NCI-H1417 treated with DMSO at 0.1 percent for 48 hours (cell line): ENCODE measurements at regions not wholly inside any gene's neighbourhood (a gene's known extent, or its start where the extent isn't known, plus 50 kb on each side); places are given as distances from the start of the nearest gene placed in this dataset.
A peak's percentile ranks its signal among the peaks of the same experiment; 100 is the strongest.
"Not testable (repeated sequence)": the region's sequence is repeated elsewhere in the genome, so short reads cannot be mapped to it uniquely, and the experiment has no call there.

ENCODE experiments used
- DNase-seq: peaks from one replicate; lab custom pipeline; 2025; lab: John Stamatoyannopoulos, UW

DNA sequence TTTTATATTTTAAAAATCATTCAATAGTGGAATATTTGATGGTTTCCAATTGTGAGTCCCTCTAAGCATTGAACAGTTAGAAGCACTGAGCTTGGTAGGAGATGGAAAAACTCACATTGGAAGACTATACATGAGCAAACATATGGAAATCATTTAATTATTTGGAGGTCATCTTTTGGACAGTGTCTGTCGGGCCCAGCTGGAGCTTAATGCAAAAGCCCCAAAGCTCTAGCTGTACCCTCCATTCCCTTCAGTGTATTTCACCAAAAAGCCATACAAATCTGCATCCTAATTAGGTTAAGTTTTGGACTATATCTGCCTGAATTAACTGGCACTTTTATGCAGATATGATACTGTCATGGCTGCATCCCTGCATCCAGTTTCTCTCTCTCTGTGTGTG, 365.7 kb downstream of the FLRT2 start:
- DNase-seq, result no peak

DNA sequence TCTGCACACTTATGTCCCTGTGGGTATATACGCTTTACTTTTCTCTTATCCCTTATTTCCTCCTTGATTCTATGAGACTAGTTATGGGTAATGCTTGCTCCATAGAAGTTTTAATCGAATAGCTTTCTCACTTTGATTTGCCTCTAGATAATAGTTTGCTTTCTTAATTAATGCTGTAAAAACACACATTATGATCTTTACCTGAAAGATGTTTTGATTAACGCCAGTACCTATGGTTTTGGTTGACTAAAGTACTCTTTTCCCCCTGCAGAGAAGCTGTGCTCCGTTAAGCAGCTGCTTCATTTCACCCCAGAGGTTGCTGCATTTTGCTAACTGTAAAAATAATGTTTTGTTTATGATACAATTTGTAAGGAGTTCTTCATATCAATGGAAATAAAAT, 362.3 kb downstream of the FLRT2 start:
- no peak for DNase-seq

DNA sequence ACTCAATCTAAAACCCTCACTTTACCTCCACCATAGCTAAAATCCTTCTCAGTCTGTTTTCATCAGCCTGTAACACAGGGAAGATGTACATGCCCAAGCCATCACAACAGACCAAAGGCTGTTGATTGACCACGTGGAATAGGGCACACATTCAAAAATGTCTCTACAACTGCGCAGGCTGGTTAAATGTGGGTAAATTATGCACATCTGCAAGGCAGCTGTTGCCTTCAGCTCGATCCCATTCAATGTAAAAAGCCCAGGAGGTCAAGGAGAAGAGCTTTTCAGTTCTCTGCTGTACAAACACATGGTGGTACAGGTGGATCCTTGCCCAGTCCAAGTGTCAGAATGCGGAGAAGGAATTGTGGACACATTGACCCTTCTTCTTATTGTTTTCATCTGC, 354.0 kb downstream of the FLRT2 start:
- DNase-seq, result no peak

DNA sequence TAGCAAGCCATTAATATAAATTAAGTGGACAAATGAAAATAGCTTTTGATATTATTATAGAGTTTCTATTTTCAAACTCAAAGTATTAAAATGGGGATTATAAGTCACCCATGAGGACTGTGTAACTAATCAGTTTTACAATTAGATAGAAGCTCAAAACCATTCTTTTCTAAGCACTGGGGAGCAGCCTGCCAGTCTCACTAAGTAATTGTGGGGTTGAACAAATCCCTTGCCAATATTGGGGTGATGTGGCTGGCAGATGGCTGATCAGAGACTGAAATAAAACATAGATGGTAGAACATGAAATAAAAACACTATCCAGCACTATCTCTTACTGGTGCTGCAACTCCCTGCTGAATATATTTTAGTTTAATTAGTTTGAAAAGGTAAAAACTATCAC, 353.2 kb downstream of the FLRT2 start:
- no peak for DNase-seq

DNA sequence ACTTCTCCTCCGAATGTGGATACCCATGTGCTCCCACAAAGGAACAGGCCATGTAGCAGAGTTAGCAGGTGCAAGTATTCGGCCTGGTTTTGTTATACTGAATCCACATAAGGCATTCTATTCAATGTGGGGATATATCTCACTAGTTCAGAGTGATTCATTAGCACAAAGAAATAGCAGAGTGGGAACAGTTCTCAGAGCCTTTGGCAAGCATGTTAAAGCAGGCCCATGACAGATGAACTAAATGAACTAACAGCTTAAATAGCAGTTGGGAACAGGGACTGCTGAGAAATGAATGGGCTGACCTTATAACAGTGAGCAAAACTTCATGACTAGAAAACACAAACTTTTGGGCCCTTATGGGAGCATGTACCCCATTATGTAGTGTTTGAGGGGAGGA, 352.0 kb downstream of the FLRT2 start:
- DNase-seq, result no peak

DNA sequence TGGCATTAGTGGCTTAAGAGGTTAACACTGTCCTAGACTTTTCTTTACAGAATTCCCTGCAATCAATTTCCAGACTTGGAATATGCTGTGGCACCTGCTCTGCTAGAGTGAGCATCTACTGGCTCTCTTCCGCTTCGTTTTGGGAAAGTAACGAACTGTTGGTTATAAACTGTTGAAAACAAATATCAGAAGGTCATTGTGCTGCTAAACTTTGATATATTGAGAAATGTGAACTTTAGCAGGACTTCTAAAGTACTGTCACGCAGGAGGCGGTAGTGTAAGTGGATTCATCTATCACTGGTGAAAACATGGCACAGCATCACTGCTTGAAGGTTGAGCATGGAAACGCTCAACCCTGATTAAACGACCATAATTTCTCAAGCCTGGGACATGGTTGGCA, 348.9 kb downstream of the FLRT2 start:
- no peak for DNase-seq

DNA sequence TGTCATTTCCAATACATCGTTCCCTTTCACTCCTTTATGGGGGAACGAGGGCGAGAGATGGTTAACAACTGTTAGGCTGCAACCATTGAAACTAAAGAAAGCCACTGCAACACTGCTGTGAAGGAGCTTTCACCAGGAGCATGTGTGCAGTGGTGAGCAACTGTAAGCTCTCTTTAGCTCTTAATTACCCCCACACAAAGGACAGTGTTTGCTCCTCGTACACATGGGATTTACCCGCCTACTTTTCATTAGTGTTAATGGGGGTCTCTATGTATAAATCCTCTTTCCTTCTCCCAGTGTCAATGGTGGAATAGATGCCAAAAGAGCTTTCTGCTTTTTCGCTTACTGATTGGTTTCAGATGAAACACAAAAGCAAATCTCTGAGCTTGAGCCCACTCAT, 343.1 kb downstream of the FLRT2 start:
- no peak for DNase-seq

DNA sequence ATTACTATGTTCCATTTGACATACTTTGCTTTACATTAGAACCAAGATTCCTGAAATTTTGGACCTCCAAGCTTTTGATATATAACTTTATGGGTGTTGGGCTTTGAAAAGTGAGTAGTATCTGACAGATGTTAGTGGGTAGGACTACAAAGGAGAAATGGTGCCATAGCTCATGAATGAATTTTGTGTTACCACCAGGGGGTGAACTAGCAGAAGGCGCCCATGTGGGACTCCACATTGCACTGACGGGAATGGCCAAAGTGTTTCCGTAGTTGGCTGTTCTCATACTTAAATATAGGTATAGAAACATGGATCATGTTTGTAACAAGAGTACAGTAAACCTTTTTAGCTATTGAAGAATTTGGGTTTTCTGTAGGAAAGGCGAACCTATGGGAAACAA, 337.5 kb downstream of the FLRT2 start:
- DNase-seq, result no peak

DNA sequence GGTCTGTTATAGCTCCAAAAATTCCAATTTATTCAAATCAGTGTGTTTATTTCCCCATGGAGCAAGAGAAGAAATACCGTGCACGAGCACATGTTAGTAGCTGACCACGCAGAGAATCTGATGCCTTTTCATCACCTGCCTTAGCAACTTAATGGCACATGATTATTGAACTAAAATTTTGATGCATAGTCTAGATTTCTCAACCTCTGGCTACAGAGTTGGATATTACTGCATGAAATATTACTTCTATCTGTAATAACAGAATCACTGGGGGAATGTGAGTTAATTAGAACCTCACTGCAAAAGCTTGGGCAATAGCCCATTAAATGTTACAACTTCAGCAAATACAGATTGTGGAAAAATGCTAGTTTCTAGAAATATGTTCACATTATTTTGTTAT, 335.8 kb downstream of the FLRT2 start:
- no peak for DNase-seq

DNA sequence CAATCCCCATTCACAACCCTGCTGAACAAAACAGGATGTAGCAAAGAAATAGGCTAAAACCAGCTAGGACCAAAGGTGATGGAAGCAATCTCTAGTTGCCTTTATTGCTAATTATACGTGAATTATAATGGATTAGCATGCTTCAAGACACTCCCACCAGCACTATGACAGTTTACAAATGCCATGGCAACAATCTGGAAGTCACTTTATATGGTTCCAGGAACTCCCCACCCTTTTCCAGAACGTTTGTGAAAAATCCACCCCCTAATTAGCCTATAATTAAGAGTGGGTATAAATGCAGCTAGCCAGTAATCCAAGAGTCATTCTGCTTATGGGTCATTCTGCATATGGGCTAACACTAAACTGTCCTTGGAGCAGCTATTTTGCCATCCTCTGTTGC, 328.7 kb downstream of the FLRT2 start:
- DNase-seq, result no peak

DNA sequence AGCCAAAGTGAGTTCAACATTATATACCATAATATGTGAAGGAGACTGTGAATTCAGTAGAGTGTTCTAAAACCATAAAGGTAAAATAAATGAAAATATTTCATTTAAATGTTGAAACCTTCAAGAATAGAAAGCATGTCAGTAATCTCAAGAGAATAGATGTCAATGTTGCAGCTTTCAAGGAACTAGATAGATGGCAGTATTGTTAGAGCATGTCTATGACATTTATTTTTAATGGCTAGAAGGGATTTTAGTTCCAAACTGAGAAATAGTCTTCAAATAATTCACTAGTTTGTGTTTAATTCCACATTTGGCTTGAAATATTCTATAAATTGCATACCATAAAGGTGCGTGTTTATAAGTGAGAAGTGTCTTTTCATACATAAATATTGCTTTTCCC, 326.5 kb downstream of the FLRT2 start:
- no peak for DNase-seq

DNA sequence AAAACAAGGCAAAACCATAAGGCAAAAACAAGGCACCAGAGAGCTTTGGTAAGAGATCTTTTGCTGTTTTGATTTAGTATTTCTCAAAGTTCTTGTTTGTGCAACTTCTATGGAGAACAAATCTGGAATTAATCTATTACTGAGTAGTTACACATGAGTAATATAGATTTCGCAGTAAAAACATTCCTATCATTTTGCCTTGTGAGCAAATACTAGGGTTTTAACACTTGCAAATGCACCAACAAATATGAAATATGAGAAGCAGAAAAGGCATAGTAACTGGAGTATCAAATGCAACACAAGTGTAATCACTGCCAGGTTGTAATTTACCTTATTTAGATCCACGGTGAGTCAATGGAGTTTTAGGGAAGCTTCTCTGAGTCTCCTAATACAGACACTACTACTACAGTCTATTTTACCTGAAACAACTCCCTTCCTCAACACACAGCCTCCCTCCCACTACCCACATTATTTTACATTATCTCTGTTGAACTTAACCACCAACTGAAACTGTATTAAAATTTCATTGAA, 324.1 kb downstream of the FLRT2 start:
- no peak for DNase-seq

DNA sequence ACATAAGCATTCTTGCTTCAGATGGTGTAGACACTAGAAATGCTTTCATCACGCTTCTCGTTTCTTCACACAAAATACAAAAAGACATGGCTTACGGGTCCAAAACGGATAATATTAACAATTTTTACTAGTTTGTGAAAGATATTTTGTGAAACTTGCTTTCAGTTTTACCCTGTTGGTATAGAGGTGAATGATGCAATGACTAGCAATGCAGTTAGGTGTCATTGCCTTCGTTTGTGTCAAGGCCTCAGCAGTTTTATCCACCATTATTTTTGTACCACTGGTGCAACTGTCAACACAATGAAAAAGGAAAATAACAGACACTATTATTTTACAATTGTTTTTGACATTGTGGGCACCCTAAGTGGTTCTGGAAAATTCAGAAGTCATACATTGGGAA, 323.0 kb downstream of the FLRT2 start:
- DNase-seq, result no peak

DNA sequence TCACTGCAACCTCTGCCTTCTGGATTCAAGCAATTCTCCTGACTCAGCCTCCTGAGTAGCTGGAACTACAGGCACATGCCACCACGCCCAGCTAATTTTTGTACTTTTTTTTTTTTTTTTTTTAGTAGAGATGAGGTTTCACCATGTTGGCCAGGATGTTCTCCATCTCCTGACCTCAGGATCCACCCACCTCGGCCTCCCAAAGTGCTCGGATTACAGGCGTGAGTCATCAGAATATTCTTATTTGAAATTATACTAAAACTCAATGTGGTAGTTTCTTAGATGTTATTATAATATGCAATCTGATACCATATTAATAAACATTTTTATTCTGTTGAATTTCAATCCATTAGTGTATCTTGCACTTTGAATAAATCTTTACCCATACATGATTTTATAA, 322.2 kb downstream of the FLRT2 start:
- DNase-seq, result not testable (repeated sequence)

DNA sequence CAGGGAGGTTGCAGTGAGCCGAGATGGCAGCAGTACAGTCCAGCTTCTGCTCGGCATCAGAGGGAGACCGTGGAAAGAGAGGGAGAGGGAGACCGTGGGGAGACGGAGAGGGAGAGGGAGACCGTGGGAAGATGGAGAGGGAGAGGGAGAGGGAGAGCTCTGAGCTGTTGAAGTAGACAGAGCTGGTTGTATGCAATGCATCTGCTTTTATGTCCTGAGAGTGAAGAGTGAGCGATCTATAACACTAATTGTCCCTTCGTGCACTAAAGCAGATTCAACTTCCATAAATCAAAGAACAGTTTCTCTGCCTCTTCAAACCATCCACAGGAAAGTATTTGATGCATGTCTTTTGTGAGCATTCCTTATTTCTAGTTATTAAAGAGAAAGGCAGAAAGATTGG, 300.6 kb downstream of the FLRT2 start:
- DNase-seq, result not testable (repeated sequence)

DNA sequence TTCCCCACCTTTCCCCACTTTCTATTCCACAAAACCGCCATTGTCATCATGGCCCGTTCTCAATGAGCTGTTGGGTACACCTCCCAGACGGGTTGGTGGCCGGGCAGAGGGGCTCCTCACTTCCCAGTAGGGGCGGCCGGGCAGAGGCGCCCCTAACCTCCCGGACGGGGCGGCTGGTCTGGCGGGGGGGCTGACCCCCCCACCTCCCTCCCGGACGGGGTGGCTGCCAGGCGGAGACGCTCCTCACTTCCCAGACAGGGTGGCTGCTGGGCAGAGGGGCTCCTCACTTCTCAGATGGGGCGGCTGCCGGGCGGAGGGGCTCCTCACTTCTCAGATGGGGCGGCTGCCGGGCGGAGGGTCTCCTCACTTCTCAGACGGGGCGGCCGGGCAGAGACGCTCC, 299.7 kb downstream of the FLRT2 start:
- not testable (repeated sequence) for DNase-seq

DNA sequence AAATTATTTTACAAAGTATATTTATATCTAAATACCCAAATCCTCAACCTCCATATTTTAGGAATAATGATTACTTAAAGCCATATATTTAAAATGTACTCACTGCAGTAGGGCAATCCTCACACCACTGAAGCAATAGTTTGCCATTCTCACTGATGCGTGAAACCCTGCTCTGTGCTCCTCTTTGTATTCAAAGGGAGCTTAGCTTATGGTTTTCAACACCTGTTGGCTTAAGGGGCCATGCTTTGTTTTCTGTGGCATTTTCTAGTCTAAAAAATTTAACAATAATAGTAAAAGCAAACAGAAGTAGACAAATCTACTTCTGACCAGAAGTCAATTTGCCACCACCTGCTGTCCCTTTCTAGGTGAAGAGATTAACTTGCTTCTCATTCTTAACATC, 294.6 kb downstream of the FLRT2 start:
- DNase-seq, result peak; percentile 21

DNA sequence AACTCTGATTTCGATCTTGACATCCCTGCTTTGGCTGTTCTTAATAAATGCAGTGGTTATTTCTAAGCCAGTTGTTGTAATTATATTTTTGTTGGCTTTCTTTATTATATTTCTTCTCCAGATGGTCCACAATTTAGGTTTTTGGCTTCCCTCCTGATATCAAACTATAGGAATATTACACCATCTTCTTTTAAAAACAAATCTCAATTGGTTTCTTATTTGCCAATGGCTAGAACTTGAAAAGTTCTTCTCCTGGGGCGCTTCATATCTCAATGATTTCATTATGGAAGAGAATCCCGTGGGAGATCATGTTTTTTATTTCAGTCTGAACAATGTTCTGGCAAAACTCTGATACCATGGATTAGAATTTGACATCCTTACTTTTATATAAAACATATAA, 292.3 kb downstream of the FLRT2 start:
- DNase-seq, result no peak

DNA sequence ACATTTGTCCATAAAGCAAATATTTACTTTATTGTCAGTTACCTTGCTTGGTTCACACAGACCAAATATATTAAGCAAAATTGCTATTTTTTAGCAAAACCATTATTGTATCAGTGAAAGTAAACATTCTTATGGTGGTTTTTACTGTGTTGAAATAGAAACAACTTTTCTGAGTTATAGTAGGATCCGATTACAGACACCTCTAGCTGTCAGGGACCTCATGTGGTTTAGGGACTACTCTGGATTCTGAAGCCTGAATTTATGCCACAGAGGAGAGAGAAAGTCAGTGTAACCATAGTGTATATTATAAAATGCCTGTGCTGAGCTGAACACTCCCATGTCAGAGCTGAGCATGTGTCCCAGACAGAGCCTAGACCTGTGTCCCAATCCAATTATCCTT, 287.5 kb downstream of the FLRT2 start:
- no peak for DNase-seq

DNA sequence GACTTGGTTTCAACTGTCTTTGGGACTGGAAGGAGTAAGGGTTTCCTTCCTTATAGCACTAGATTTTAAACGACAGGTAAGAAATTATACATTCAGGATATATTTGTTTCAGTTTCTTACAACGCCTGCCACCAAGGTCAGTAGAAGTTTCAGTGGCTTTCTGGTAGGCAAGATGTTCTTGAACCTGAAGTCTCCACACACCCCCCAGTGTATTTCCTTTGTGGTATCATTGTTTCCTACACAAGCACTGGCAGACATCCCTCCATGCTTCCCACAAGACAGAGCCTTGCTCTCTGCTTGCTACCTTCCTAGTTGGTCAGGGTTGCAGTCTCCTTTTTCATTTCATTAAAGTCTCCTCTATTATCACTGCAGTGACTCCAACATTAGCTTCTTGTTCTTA, 283.1 kb downstream of the FLRT2 start:
- DNase-seq, result no peak

DNA sequence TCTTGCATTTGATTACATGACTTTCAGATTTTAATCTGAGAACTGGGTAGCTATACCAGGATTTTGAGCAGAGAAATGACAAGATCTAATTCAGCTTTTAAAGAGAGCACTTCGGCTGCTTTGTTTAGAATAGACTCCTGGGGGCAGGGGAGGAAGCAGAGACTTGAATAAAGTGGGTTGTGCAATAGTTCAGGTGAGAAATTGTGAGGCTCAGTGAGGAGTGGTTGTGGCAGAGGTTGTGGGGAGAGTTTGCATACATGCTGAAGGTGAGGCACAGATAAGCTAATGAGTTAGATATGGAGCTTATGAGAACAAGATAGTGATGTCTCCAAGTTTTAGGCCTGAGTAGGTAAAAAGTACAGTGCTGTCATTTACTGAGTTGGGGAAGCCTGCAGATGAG, 281.4 kb downstream of the FLRT2 start:
- no peak for DNase-seq

DNA sequence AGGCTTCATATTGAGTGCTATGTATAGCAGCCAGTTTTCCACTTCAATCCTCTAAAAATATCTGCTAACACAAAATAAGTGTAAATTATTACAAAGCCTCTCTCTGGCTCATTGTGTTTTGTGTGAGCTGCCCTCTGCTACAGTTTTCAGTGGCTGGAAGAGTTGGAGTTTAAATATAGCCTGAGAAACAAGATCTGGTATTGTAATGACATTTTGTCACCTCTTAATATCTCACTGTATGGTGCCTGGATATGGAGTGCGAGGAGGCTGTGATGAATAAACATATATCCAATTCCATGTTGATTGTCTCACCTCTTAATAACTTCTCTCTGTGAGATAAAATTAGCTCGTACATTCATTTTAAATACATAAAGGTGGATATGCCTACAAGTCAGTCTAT, 269.7 kb downstream of the FLRT2 start:
- DNase-seq, result no peak

DNA sequence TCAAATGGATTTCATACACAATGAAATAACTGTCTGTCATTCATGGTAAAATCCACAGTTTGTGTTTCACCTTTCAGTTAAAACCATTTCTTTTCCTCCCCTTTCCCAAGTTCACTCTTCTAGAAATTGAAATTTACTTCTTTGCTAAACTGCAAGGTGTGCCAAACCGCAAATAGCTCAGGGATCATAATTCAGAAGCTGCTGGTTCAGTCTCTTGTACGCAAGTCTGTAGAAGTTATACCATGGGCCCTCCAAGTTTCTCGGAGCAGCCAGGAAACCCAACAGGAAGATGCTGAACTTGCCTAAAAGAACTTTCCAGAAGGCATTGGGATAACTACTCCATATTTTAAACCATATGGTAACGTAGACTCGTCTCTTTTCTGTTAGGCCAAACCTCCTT, 268.9 kb downstream of the FLRT2 start:
- DNase-seq, result no peak

DNA sequence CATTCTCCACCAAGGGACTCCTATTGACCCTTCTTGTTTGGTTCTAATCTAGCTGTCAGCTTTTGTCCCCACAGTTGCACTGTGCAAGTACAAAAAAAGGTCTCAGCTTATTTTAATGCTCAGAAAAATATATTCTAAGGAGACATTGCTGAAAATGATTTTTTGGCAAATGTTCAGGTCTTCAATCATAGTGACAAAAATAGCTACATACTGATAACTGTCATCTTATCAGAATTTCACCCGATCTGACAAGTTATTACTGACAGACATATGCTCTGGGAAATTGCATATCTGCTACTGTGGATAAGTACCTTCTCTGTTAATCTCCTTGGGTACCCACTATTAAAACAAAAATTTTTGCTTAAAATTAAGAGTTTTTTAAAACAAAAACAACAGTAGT, 263.6 kb downstream of the FLRT2 start:
- DNase-seq, result no peak

DNA sequence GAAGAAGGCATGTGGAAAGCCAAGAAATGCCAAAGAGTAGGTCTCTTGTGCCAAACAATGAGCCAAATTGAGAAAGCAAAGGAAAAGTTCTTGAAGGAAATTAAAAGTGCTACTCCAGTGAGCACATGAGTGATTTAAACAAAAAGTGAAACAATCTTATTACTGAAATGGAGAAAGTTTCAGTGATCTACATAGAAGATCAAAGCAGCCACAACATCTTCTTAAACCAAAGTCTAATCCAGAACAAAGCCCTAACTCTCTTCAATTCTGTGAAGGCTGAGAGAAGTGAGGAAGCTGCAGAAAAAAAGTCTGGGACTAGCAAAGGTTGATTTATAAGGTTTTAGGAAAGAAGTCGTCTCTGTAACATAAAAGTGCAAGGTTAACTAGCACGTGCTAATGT, 259.6 kb downstream of the FLRT2 start:
- DNase-seq, result no peak
